NT2/D1 (cell line): ENCODE measurements at regions not wholly inside any gene's neighbourhood (a gene's known extent, or its start where the extent isn't known, plus 50 kb on each side); places are given as distances from the start of the nearest gene placed in this dataset.

Experiments used
- DNase-seq: peaks from one replicate; pipeline ENCODE4 v3.0.0-alpha.2; 2011; ENCODE audit warnings: low read depth, low spot score
- H3K27me3 ChIP-seq: 2 replicates; pipeline ENCODE4 v1.6.0; 2011; ENCODE audit warnings: mild to moderate bottlenecking; ENCODE audit not compliant: insufficient read length, insufficient read depth
- H3K36me3 ChIP-seq: 2 replicates; pipeline ENCODE4 v1.6.1; 2011; ENCODE audit warnings: mild to moderate bottlenecking, low read length, mixed read lengths; ENCODE audit not compliant: insufficient read depth, insufficient read length
- H3K4me1 ChIP-seq: 2 replicates; pipeline ENCODE4 v1.5.1; 2011; ENCODE audit not compliant: insufficient read depth, insufficient read length
- H3K4me3 ChIP-seq: 2 replicates; pipeline ENCODE4 v1.5.1; 2011; ENCODE audit warnings: low read depth; ENCODE audit not compliant: insufficient read length
- H3K9ac ChIP-seq: 2 replicates; pipeline ENCODE4 v1.6.0; 2011; ENCODE audit warnings: low read depth; ENCODE audit not compliant: insufficient read length
- H3K9me3 ChIP-seq: 2 replicates; pipeline ENCODE4 v1.5.1; 2011; ENCODE audit warnings: mild to moderate bottlenecking, low read length; ENCODE audit not compliant: insufficient read depth
- SUZ12 ChIP-seq: IDR thresholded peaks from 2 replicates; pipeline ENCODE4 v1.6.1; 2011; ENCODE audit not compliant: insufficient read length, insufficient read depth; ENCODE audit errors: extremely low read depth
- YY1 ChIP-seq: IDR thresholded peaks from 2 replicates; pipeline ENCODE4 v1.6.1; 2011; ENCODE audit not compliant: insufficient read length, insufficient read depth
- ZNF274 ChIP-seq: IDR thresholded peaks from 2 replicates; pipeline ENCODE4 v1.6.1; 2011; ENCODE audit warnings: mild to moderate bottlenecking, low read depth, low read length

GRCh38 chr3:65200310-65200970, 512.6 kb upstream of the ADAMTS9 start:
- Histone ChIP-seq H3K36me3 (no peaks in the 10 kb centered on the region), H3K27me3 (no peaks in the 10 kb centered on the region), H3K9me3 (no peaks in the 10 kb centered on the region), H3K4me3 (no peak overlapping the region), H3K9ac (no peak overlapping the region), H3K4me1 (no peaks in the 10 kb centered on the region)
- no peak for DNase-seq
- TF ChIP-seq SUZ12 (no peak), YY1 (no peak), ZNF274 (no peak)

GRCh38 chr3:65196663-65197062, 508.9 kb upstream of the ADAMTS9 start:
- Histone ChIP-seq H3K4me1 (peaks cover 2% of the 10 kb centered on the region), H3K9me3 (no peaks in the 10 kb centered on the region), H3K36me3 (no peaks in the 10 kb centered on the region), H3K9ac (no peak overlapping the region), H3K4me3 (no peak overlapping the region), H3K27me3 (no peaks in the 10 kb centered on the region)
- no peak for TF ChIP-seq ZNF274
- TF ChIP-seq SUZ12 = no peak
- TF ChIP-seq YY1 = no peak
- DNase-seq = no peak

GRCh38 chr3:65195211-65196006, 507.6 kb upstream of the ADAMTS9 start:
- Histone ChIP-seq H3K36me3 (no peaks in the 10 kb centered on the region), H3K4me1 (peaks cover 2% of the 10 kb centered on the region), H3K9ac (no peak overlapping the region), H3K27me3 (no peaks in the 10 kb centered on the region), H3K4me3 (no peak overlapping the region), H3K9me3 (no peaks in the 10 kb centered on the region)
- DNase-seq = no peak
- no peak for TF ChIP-seq YY1
- no peak for TF ChIP-seq SUZ12
- TF ChIP-seq ZNF274 = no peak

DNA sequence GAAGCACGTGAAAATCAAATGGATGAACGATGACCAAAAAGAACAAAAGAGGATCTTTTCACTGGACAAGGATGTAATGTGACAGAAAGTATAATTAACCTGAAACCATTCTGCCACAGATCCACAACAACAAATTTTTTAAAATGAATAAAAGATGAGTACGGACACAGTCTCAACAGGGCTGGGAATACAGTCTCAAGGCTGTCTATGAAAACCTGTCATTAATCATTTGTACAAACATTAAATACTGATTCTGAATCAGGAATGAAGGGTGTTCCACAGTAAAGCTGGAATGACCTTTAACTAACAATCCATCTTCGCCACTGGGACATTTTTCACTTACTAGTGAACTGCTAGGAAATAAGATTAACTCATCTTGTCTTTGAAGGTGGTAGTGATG, 506.9 kb upstream of the ADAMTS9 start:
- Histone ChIP-seq H3K9me3 (no peaks in the 10 kb centered on the region), H3K27me3 (no peaks in the 10 kb centered on the region), H3K9ac (no peak overlapping the region), H3K4me1 (peaks cover 2% of the 10 kb centered on the region), H3K36me3 (no peaks in the 10 kb centered on the region), H3K4me3 (no peak overlapping the region)
- TF ChIP-seq ZNF274 = no peak
- TF ChIP-seq YY1 = no peak
- no peak for TF ChIP-seq SUZ12
- DNase-seq = no peak

DNA sequence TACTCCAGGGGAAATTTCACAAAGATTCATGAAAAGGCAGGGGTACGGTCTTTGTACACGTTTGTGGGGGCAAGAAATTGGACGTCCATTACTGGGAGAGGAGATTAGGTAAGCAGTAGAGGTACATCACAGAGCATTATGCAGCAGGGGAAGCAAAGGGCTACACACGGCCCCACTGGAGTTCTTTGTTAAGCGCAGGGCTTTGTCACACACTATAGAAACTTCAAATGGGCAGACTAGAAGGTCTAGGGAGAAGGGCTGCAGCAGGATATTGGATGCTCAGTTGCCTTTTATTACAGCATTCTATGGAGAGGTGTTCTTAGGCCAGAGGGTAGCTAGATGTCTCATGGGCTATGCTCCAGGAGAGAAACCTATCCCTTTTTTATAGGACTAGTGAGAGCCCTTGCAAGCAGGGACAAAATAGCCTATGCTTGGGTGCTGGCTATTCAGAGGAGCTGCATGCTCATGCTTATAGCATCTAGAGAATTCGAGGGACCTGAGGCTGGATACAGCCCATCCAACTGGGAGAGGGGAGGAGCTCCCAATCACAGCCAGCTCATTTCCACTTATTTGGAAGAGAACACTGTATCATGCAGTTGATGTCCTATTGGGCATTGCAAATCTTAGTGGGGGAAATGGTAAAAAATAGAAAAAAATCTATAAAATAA, 506.4 kb upstream of the ADAMTS9 start:
- H3K9ac ChIP-seq = no peak overlapping the region
- no peaks in the 10 kb centered on the region for H3K9me3 ChIP-seq
- no peak overlapping the region for H3K4me3 ChIP-seq
- no peak for TF ChIP-seq SUZ12
- no peak for TF ChIP-seq YY1
- no peak for TF ChIP-seq ZNF274
- DNase-seq = no peak
- H3K4me1 ChIP-seq = peaks cover 2% of the 10 kb centered on the region
- H3K36me3 ChIP-seq = no peaks in the 10 kb centered on the region
- no peaks in the 10 kb centered on the region for H3K27me3 ChIP-seq

DNA sequence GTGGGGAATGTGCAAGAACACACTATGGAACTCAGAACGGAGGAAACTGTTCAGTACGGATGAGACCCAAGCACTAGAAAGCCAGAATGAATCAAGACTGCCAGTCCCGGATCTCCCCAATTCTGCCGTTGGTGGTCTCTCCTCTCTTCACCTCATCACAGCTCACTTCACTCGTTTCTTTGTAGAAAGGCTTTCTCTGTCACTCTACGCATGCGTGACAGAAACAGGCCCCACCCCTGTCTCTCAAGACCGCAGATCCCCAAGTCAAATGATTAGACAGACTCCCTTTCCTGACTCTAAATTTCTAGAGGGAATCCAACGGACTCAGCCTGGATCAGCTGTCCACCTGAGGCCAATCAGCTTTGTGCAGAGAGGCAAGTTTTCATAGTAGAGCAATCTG, 505.7 kb upstream of the ADAMTS9 start:
- no peak overlapping the region for H3K4me3 ChIP-seq
- no peak for DNase-seq
- TF ChIP-seq ZNF274 (no peak), SUZ12 (no peak), YY1 (no peak)
- H3K36me3 ChIP-seq = no peaks in the 10 kb centered on the region
- no peak overlapping the region for H3K9ac ChIP-seq
- H3K4me1 ChIP-seq = peaks cover 2% of the 10 kb centered on the region
- no peaks in the 10 kb centered on the region for H3K9me3 ChIP-seq
- no peaks in the 10 kb centered on the region for H3K27me3 ChIP-seq

DNA sequence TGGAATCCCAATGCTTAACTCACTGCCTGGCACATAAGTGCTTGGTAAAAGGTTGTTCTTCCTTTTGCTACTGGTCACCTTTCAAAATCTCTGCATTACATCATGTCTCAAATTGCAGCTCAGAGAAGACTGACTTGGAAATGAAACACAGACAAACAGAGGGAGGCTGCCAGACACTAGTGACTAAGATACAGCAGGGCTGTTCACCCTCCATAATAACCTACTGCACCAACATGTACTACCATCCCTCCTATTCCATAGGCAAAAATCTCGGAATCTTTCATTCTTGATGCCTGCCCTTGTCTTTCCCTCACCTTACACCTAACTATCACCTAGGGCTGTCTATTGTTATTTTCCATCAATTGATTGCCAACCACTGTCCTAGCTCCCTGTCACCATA, 502.3 kb upstream of the ADAMTS9 start:
- Histone ChIP-seq H3K4me1 (peaks cover 2% of the 10 kb centered on the region), H3K9ac (no peak overlapping the region), H3K9me3 (0 out of 2 replicates have a peak, but pooled peaks cover 7% of the 10 kb centered on the region), H3K27me3 (no peaks in the 10 kb centered on the region), H3K36me3 (no peaks in the 10 kb centered on the region), H3K4me3 (no peak overlapping the region)
- DNase-seq = no peak
- no peak for TF ChIP-seq ZNF274
- TF ChIP-seq YY1 = no peak
- no peak for TF ChIP-seq SUZ12
